BLaER1 (cell line): ENCODE measurements at regions not wholly inside any gene's neighbourhood (a gene's known extent, or its start where the extent isn't known, plus 50 kb on each side); places are given as distances from the start of the nearest gene placed in this dataset.
A peak's percentile ranks its signal among the peaks of the same experiment; 100 is the strongest.

ENCODE experiments used
- H3K27ac ChIP-seq: shearing (Covaris generic); formaldehyde crosslinking; 2 replicates; pipeline ENCODE4 v1.8.1; 2022
- H3K27me3 ChIP-seq: shearing (Covaris generic); formaldehyde crosslinking; 2 replicates; pipeline ENCODE4 v1.8.1; 2022
- H3K36me3 ChIP-seq: shearing (Covaris generic); formaldehyde crosslinking; 2 replicates; pipeline ENCODE4 v1.8.1; 2022
- H3K4me1 ChIP-seq: shearing (Covaris generic); formaldehyde crosslinking; 2 replicates; pipeline ENCODE4 v1.8.1; 2022
- H3K4me2 ChIP-seq: shearing (Covaris generic); formaldehyde crosslinking; 2 replicates; pipeline ENCODE4 v1.8.1; 2022
- H3K4me3 ChIP-seq: shearing (Covaris generic); formaldehyde crosslinking; 2 replicates; pipeline ENCODE4 v1.8.1; 2022
- H3K9ac ChIP-seq: shearing (Covaris generic); formaldehyde crosslinking; 2 replicates; pipeline ENCODE4 v1.8.1; 2022
- H3K9me3 ChIP-seq: shearing (Covaris generic); formaldehyde crosslinking; 2 replicates; pipeline ENCODE4 v1.8.1; 2022
- H4K20me1 ChIP-seq: shearing (Covaris generic); formaldehyde crosslinking; 2 replicates; pipeline ENCODE4 v1.8.1; 2022
- Cebpa-rat ChIP-seq: shearing (Covaris generic); IDR thresholded peaks from 2 replicates; pipeline ENCODE4 v1.8.1; 2022

GRCh38 chr12:3355378-3355900 is 135.6 kb upstream of the PRMT8 start:
- Histone ChIP-seq H3K27ac (no peak overlapping the region), H3K9ac (no peak overlapping the region), H3K4me2 (no peak overlapping the region), H4K20me1 (no peaks in the 10 kb centered on the region), H3K27me3 (no peaks in the 10 kb centered on the region), H3K36me3 (no peaks in the 10 kb centered on the region), H3K4me1 (no peaks in the 10 kb centered on the region), H3K9me3 (no peaks in the 10 kb centered on the region), H3K4me3 (no peak overlapping the region)
- TF ChIP-seq Cebpa-rat, result no peak

GRCh38 chr12:3357950-3358525 is 133.0 kb upstream of the PRMT8 start:
- no peak overlapping the region for H3K4me3 ChIP-seq
- H3K27me3 ChIP-seq, result no peaks in the 10 kb centered on the region
- no peaks in the 10 kb centered on the region for H4K20me1 ChIP-seq
- H3K4me1 ChIP-seq, result peaks cover 5% of the 10 kb centered on the region
- H3K4me2 ChIP-seq, result no peak overlapping the region
- H3K9me3 ChIP-seq, result no peaks in the 10 kb centered on the region
- no peak overlapping the region for H3K9ac ChIP-seq
- H3K36me3 ChIP-seq, result no peaks in the 10 kb centered on the region
- TF ChIP-seq Cebpa-rat, result no peak
- H3K27ac ChIP-seq, result no peak overlapping the region

- Histone ChIP-seq H3K9me3 (no peaks in the 10 kb centered on the region), H3K9ac (no peak overlapping the region)
Measured at GRCh38 chr12:3359478-3359877, 131.5 kb upstream of the PRMT8 start.

GRCh38 chr12:3361146-3361545 is 129.9 kb upstream of the PRMT8 start:
- Histone ChIP-seq H4K20me1 (no peaks in the 10 kb centered on the region), H3K4me1 (peaks cover 31% of the 10 kb centered on the region), H3K27me3 (peaks cover 28% of the 10 kb centered on the region), H3K36me3 (no peaks in the 10 kb centered on the region), H3K27ac (no peak overlapping the region), H3K9me3 (no peaks in the 10 kb centered on the region), H3K4me2 (no peak overlapping the region), H3K9ac (no peak overlapping the region), H3K4me3 (no peak overlapping the region)
- TF ChIP-seq Cebpa-rat, result no peak

More at GRCh38 chr12:3359478-3359877, 131.5 kb upstream of the PRMT8 start:
- TF ChIP-seq Cebpa-rat, result no peak
- no peak overlapping the region for H3K27ac ChIP-seq
- no peak overlapping the region for H3K4me3 ChIP-seq
- no peak overlapping the region for H3K4me2 ChIP-seq
- H3K4me1 ChIP-seq, result peaks cover 20% of the 10 kb centered on the region
- no peaks in the 10 kb centered on the region for H4K20me1 ChIP-seq
- peaks cover 11% of the 10 kb centered on the region for H3K27me3 ChIP-seq
- H3K36me3 ChIP-seq, result no peaks in the 10 kb centered on the region

GRCh38 chr12:3362737-3363136 is 128.3 kb upstream of the PRMT8 start:
- Histone ChIP-seq H3K4me3 (no peak overlapping the region), H3K27me3 (peaks cover 44% of the 10 kb centered on the region), H3K9me3 (no peaks in the 10 kb centered on the region), H4K20me1 (no peaks in the 10 kb centered on the region; the same call in 1 of the 2 replicates), H3K27ac (no peak overlapping the region), H3K4me2 (peak overlapping the region; percentile 50; the same call in 1 of the 2 replicates), H3K36me3 (no peaks in the 10 kb centered on the region), H3K4me1 (peaks cover 38% of the 10 kb centered on the region), H3K9ac (no peak overlapping the region)
- no peak for TF ChIP-seq Cebpa-rat

- Histone ChIP-seq H3K9ac (no peak overlapping the region), H3K4me1 (peaks cover 38% of the 10 kb centered on the region), H3K27ac (no peak overlapping the region), H4K20me1 (no peaks in the 10 kb centered on the region; the same call in 1 of the 2 replicates), H3K4me3 (no peak overlapping the region), H3K4me2 (peak overlapping the region; percentile 50), H3K36me3 (no peaks in the 10 kb centered on the region), H3K9me3 (no peaks in the 10 kb centered on the region), H3K27me3 (peaks cover 51% of the 10 kb centered on the region)
- TF ChIP-seq Cebpa-rat, result no peak
Measured at GRCh38 chr12:3363608-3364007, 127.4 kb upstream of the PRMT8 start.

- Histone ChIP-seq H3K27me3 (peaks cover 55% of the 10 kb centered on the region), H4K20me1 (no peaks in the 10 kb centered on the region; the same call in 1 of the 2 replicates)
Measured at GRCh38 chr12:3364226-3364625, 126.8 kb upstream of the PRMT8 start.

GRCh38 chr12:3364661-3365462 is 126.1 kb upstream of the PRMT8 start:
- Histone ChIP-seq H3K27me3 (peaks cover 55% of the 10 kb centered on the region), H3K4me1 (peaks cover 38% of the 10 kb centered on the region), H3K4me3 (no peak overlapping the region), H3K27ac (no peak overlapping the region), H3K36me3 (no peaks in the 10 kb centered on the region), H3K4me2 (peak overlapping the region; percentile 82), H3K9me3 (no peaks in the 10 kb centered on the region), H3K9ac (no peak overlapping the region), H4K20me1 (no peaks in the 10 kb centered on the region; the same call in 1 of the 2 replicates)
- no peak for TF ChIP-seq Cebpa-rat

More at GRCh38 chr12:3364226-3364625, 126.8 kb upstream of the PRMT8 start:
- Histone ChIP-seq H3K4me3 (no peak overlapping the region), H3K36me3 (no peaks in the 10 kb centered on the region), H3K27ac (no peak overlapping the region), H3K9me3 (no peaks in the 10 kb centered on the region), H3K4me2 (peak overlapping the region; percentile 50), H3K4me1 (peaks cover 38% of the 10 kb centered on the region), H3K9ac (no peak overlapping the region)
- TF ChIP-seq Cebpa-rat, result no peak

GRCh38 chr12:3365463-3366411 is 125.3 kb upstream of the PRMT8 start:
- H3K4me3 ChIP-seq, result peak overlapping the region; percentile 56
- H3K4me1 ChIP-seq, result peaks cover 38% of the 10 kb centered on the region
- H3K27ac ChIP-seq, result no peak overlapping the region
- peak overlapping the region; percentile 82 for H3K4me2 ChIP-seq
- no peaks in the 10 kb centered on the region for H3K9me3 ChIP-seq
- no peak overlapping the region for H3K9ac ChIP-seq
- no peak for TF ChIP-seq Cebpa-rat
- H3K36me3 ChIP-seq, result no peaks in the 10 kb centered on the region
- no peaks in the 10 kb centered on the region; the same call in 1 of the 2 replicates for H4K20me1 ChIP-seq
- H3K27me3 ChIP-seq, result peaks cover 55% of the 10 kb centered on the region
